GM10266 (cell line): ENCODE measurements at regions not wholly inside any gene's neighbourhood (a gene's known extent, or its start where the extent isn't known, plus 50 kb on each side); places are given as distances from the start of the nearest gene placed in this dataset.
"Not testable (repeated sequence)": the region's sequence is repeated elsewhere in the genome, so short reads cannot be mapped to it uniquely, and the experiment has no call there.

Experiments
- DNase-seq: peaks from one replicate; pipeline ENCODE4 v3.0.0; 2012; ENCODE audit errors: extremely low spot score
- TF ChIP-seq, protein P1 (sequence below): IDR thresholded peaks from 2 replicates; pipeline ENCODE4 v1.5.1; 2012; ENCODE audit warnings: mild to moderate bottlenecking, low read depth; ENCODE audit not compliant: control insufficient read depth, insufficient read depth; ENCODE audit errors: missing control alignments

DNA sequence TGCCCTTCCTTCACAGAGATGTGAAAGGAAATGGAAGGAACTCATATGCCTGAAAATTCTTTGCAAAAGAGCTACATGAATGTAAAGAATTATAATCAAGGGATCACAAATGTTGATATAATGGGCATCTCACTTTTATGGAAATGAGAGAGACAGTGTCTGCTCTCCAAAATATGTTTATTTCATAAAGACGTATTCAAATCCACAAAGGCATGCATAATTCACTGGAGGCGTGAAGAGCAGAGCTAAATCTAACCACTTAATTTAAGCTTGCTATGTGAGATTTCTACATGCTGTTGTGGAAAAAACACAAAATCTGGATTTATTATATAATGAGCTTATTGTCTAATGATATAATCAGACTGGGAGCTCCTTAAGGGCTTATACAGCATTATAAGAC is 469.1 kb downstream of the RAP2B start:
- DNase-seq = no peak
- TF ChIP-seq, protein P1, sequence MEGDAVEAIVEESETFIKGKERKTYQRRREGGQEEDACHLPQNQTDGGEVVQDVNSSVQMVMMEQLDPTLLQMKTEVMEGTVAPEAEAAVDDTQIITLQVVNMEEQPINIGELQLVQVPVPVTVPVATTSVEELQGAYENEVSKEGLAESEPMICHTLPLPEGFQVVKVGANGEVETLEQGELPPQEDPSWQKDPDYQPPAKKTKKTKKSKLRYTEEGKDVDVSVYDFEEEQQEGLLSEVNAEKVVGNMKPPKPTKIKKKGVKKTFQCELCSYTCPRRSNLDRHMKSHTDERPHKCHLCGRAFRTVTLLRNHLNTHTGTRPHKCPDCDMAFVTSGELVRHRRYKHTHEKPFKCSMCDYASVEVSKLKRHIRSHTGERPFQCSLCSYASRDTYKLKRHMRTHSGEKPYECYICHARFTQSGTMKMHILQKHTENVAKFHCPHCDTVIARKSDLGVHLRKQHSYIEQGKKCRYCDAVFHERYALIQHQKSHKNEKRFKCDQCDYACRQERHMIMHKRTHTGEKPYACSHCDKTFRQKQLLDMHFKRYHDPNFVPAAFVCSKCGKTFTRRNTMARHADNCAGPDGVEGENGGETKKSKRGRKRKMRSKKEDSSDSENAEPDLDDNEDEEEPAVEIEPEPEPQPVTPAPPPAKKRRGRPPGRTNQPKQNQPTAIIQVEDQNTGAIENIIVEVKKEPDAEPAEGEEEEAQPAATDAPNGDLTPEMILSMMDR = no peak

DNA sequence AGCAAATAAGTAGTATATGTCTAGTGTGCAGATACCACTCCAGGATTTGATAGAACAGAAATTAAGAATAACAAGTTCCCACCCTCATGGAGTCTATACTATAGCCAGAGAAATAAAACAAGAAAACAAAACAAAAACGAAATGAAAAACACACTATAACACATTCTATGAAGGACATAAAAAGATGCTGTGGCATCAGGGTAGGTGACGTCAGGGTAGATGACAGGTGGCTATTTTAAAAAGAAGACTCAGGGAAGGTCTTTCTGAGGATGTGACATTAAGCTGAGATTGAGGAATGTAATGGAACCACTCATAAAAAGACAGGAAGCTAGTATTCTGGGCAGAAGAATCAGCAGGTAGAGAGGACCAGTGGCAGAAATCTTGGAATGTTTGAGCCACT is 469.6 kb downstream of the RAP2B start:
- TF ChIP-seq, protein P1 = no peak
- no peak for DNase-seq

DNA sequence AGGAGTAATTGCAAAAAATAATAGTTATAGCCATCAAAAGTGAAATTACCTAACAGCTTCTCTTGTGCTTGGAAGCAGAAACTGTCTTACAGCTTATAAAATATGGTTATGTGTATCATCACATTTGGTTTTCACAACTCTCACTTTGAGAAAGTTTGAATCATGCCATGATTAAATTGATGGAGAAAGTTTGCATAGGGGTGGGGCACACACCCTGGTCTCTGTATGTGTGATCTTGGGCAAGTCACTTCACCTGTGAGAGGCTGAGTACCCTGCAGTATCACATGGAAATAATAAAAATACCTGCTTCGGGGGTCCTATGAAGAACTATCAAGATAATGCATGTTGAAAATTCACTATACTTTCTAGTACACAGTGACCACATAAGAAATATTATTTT is 471.4 kb downstream of the RAP2B start:
- DNase-seq = no peak
- TF ChIP-seq, protein P1 = no peak

DNA sequence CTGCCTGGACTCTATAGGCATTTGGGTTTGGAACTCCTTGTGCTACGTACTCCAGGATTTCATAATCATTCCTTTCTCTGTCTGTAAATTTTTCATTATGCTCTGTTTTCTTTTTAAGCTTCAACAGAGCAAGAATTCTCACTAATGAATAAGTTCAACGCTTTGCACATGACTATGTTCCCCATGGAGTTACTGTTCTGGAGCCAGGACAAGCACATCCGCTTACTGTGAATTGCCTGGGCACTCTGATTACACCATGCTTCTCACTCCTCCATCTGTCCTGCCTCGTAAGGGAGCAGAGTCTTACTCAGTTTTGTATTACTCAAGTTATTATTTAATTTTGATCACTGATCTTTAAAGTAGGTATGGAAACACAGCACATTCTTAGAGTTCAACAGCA is 472.7 kb downstream of the RAP2B start:
- no peak for DNase-seq
- TF ChIP-seq, protein P1 = no peak

DNA sequence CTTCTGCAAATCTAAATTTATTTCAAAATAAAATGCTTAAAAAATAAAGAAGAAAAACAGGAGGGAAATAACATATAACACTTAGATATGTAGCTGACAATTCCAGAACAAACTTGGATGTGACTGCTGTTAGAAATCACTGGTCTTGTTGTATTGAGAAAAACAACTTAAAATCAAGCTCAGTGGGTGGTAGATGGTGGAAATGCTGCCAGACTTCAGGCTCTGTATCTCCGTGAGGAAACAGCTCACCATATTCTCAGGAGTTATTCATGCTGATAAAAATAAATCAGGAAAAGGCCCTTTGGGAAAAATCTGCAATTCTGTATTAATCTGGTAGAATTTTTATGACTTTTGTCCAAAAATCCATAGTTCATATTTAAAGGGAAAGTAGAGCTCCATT is 477.6 kb downstream of the RAP2B start:
- TF ChIP-seq, protein P1 = no peak
- no peak for DNase-seq

DNA sequence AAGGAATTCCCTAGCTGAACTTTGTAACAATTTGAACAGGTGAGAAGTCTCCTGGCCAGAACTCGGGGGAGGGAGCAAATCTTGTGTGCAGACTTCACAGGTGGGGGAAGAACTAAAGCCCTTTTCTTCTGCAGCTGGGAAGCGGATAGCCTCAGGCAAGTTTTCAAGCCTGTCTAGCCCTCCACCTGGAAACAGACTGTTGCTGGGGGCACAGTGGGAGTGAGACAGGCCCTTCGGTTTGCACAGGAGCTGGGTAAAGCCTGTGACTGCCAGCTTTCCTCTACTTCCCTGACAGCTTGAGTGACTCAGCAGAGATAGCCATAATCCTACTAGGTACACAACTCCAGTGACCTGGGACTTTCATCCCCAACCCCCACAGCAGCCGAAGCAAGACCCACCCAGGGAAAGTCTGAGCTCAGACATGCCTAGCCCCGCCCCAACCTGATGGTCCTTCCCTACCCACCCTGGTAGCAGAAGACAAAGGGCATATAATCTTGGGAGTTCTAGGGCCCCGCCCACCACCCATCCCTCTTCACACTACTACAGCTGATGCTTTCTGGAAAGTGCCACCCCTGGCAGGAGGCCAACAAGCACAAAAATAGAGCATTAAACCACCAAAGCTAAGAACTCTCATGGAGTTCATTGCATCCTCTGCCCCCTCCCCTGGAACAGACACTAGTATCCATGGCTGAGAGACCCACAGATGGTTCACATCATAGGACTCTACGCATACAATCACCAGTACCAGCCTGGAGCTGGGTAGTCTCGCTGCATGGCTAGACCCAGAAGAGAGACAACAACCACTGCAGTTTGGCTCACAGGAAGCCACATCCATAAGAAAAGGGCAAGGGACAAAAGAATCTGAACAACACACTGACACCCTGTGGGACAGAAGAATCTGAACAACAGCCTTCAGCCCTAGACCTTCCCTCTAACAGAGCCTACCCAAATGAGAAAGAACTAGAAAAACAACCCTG is 479.0 kb downstream of the RAP2B start:
- no peak for DNase-seq
- TF ChIP-seq, protein P1 = no peak

DNA sequence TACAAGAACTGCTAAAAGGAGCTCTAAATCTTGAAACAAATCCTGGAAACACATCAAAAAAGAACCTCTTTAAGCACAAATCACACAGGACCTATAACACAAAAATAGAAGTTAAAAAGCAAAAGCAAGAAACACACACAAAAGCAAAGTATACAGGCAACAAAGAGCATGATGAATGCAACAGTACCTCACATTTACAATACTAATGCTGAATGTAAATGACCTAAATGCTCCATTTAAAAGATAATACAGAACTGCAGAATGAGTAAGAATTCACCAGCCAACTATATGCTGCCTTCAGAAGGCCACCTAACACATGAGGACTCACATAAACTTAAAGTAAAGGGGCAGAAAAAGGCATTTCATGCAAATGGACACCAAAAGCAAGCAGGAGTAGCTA is 478.6 kb upstream of the ARHGEF26 start:
- DNase-seq = not testable (repeated sequence)

DNA sequence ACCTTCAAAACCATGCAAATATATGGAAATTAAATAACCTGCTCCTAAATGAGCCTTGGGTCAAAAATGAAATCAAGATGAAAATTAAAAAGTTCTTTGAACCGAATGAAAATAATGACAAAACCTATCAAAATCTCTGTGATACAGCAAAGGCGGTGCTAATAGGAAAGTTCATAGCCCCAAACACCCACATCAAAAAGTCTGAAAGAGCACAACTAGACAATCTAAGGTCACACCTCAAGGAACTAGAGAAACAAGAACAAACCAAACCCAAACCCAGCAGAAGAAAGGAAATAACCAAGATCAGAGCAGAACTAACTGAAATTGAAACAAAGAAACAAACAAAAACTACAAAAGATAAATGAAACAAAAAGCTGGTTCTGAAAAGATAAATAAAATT is 477.7 kb upstream of the ARHGEF26 start:
- not testable (repeated sequence) for DNase-seq
